HG03039 (cell line): ENCODE measurements at regions not wholly inside any gene's neighbourhood (a gene's known extent, or its start where the extent isn't known, plus 50 kb on each side); places are given as distances from the start of the nearest gene placed in this dataset.

Experiments
- ATAC-seq: cut with Tn5 transposase; IDR thresholded peaks from one replicate; pipeline ENCODE4 v1.9.1; 2021; ENCODE audit warnings: mild to moderate bottlenecking, moderate library complexity; ENCODE audit not compliant: unreplicated experiment

DNA sequence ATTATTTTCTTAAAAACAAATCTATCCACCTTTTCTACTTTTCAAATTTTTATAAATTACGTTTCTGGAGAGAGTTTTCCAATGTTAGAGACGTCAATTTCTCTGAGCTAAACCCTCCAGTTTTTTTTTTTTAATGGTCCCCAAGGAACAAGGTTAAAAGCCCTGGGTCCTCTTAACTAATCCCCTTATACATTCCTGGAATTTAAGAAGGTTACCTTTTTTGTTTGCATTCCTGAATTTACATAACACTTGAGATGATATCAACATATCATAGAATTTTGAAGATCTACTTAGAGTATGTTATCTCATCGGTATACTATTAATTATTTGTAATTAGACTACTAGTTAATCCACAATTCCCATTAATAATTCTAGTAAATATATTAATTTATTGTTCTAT, 662.2 kb upstream of the LRFN5 start:
- ATAC-seq: no peak

DNA sequence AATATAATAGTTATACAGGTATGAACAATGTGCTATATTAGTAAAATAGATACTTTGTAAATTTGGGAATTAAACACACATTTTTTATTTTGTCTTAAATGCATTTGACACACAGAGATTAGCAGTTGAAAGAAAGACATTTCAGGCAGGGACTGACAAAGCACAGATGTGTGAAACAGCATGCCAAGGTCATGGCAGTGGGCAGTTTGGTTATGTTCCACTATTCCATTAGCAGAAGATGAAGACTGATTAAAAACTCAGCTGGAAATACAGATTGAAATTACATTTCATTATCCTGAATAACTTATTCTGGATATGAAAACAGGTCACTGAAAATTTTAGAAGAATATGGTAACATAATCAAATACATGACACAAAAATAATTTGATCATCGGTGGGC, 669.8 kb upstream of the LRFN5 start:
- ATAC-seq: no peak

DNA sequence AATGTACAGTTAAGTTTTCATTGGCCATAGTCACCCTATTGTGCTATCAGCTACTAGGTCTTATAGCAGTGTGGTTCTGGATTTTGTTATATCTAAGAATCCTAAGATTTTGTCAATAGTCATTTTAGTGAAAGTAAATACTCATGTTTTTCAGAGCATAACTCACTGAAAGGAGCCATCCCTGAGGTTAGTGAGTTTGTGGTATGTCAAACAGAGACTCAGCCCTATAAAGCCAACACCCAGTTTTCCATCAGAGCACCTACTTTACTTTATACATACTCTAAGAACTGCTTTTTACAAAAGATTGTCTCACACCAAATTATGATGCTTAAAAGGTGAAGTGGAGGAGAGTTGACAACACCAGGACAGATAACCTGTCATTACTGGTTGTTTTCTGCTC, 686.3 kb upstream of the LRFN5 start:
- no peak for ATAC-seq

DNA sequence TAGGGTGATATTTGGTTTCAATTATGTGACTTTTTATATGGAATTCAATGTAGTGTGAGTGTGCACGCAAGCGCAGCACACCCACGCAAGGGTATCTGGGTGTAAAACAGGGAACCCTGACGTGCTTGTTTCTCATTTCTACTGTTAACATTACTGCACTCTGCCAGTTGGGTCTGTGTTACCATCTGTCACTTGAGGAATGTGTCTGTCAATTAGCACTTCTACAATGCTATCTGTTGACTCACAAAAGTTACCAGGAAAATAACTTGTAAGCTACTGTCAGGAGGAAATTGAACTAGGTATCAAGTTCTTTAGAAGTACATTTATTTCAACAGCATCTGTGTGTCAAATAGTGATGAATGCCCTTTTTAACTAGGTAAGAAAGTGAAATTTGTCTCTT, 695.5 kb upstream of the LRFN5 start:
- no peak for ATAC-seq

DNA sequence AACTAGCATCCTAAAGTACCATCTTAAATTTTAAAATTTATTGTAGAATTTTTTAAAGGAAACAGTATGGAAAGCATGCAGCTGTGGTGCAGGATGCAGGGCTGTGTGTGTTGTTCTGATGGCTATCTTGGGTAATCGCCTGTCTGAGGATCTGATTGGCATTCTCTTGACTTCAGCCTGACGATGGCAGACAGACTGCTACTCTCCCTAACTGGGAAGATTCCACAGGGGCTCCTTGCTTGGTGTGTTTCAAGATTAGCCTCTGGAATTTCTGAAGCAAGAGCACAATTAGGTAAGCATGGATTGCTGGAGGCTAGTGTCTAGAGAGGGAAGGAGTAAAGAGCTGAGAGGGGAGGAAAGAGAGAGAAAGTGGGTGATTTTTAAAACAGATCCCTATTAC, 696.8 kb upstream of the LRFN5 start:
- no peak for ATAC-seq

DNA sequence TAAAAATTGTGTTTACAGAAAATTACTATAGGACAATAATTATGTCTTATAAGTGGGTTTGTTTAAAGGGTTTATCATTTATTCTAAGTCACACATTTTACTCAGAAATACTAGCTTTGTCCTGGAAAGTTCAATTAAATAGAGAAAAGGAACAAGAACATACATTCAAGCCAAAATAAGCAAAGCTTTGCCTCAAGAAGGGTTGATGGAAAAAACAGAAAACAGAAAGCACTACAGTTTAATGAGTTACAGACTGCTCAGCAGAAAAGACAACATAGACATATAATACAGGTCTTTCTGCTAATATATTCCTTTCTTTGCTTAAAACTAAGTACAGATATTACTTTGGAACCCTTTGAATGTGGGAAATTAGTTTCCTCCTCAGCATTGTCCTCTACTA, 703.0 kb upstream of the LRFN5 start:
- no peak for ATAC-seq

DNA sequence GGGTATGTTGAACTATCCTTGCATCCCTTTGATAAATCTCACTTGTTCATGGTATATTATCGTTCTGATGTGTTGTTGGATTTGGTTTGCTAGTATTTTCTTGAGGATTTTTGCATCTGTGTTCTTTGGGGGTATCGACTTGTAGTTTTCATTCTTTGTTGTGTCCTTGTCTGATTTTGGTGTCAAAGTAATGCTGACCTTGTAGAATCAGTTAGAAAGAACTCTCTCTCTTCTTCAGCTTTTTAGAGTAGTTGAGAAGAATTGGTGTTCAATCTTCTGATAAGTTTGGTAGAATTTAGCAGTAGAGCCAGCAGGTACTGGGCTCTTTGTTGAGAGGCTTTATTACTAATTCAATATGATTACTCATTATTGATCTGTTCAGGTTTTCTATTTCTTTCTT, 707.2 kb upstream of the LRFN5 start:
- no peak for ATAC-seq

DNA sequence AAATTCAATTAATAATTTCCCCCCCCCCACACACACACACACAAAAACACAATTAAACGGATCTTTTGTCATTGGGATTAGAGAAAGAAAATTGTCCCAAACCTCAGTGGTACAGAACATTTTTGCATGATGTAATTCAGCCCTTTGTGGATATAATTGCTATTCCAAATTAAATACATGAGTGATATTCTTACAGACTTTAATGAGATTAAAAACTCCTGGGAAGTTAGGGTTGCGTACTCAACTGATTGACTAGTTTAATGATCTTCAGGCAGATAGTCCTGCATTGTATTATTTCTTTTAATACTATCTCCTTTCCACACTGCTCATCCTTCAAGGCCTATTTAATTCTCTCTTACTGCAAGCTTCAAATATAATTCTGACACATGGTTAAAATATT, 711.8 kb upstream of the LRFN5 start:
- ATAC-seq: no peak

DNA sequence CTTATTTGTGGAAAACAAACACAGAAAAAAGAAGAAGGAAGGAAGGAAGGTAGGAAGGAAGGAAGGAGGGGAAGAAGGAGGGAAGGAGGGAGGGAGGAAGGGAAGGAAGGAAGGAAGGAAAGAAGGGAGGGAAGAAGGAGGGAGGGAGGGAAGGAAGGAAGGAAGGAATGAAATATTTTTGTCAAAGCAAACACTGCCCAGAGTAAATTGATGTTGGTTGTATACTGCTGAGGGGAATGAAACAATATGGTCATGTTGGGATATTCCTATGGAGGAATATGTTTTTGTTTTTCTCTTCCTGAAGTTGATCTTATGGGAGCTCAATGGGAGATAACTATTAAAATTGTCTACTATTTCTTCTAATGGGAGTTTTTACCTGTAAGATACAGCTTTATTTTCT, 717.5 kb upstream of the LRFN5 start:
- ATAC-seq: no peak

DNA sequence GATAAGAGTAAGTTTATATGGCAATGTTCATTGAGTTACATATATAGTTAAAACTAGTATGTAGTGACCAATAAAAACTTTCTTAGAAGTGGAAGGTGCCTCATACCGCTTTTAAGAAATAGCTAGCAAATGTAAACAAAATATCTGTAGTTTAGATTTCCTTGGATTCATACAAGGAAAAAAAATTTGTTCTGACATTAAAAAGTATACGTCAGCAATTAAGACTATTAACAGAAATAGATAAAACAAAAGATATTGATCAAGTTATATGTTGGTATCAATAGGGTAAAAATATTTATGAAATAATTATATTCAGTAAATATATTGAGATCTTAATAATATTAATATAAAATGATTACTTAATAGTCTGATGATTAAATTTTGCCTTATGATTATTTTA, 718.8 kb upstream of the LRFN5 start:
- no peak for ATAC-seq

DNA sequence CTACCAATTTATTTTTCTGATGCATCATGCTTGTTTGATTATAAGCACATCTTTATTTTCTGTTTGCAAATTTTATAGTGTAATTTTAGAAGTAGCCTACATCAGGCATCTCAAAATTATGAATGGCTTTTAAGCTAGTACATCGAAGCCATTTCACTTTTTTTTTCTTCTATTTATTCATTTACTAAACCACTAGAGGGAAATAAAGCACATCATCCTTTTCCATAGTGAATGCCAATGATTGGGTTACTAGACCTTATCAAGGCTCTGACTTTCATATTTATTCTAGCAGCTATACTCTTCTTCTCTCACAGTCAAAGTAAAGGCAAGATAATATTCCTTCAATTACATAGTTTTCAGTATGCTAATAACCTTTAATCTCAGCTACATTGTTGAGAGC, 736.4 kb upstream of the LRFN5 start:
- ATAC-seq: no peak

DNA sequence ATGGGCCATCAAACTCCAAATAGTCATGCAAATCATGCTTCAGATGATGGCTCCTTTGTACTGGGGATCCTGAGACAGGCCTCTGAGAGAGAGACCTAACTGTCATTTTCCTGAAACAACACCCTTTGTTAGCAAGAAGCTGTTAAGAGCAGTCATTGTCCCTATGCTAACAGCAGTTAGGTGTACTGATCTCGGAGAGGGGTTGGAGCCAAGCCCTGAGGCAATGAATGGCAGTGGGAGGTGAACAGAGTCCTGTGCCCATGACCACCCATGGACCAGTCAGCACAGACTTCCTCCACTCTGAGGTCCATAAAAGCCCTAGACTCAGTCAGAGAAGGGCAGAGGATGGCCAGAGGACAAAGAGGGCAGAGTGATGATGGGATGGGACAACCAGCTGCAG, 747.6 kb upstream of the LRFN5 start:
- no peak for ATAC-seq

DNA sequence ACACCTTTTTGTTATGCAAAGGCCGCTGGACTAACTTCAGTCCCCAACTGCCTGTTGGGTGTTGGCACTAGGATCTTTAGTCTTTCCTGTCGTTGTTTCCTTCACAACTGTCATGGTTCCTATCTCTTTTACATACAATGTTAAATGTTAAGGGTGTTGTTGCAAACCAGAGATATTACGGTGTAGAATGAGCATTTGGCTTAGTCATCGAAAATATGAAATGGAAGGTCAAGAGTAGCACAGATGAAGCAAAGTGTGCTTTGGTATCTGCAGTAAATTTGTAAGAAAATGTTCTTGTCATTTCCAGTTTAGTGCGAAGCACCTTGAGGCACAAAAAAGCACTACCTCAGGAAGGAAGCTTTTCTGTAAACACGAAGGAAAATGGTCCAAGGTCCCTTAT, 751.3 kb upstream of the LRFN5 start:
- no peak for ATAC-seq

DNA sequence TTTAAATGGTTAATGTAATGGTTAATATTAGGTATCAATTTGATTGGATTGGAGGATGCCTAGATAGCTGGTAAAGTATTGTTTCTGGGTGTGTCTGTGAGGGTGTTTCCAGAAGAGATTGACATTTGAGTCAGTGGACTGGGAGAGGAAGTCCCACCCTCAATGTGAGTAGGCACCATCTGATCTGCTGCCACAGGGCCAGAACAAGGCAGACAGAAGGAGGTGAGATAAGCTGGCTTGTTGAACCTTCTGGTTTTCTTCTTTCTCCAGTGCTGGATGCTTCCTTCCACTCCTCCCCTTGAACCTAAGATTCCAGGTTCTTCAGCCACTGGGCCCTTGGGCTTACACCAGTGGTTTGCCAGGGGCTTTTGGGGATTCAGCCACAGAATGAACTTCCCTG, 756.5 kb upstream of the LRFN5 start:
- ATAC-seq: no peak

DNA sequence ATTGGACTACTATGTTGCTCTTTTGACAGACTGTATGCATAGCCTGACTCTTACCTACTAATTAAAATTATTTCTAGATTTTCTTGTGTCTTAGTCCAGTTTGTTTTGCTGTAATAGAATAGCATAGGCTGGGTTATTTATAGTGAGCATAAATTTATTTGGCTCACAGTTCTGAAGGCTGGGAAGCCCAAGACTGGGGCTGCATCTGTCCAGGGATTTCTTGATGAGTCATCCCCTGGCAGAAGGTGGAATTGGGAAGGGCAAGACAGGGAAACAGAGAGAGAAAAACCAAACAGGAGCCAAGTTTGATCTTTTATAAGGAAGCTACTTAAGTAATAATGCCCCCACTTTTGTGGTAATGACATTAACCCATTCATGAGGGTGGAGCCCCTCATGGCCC, 759.2 kb upstream of the LRFN5 start:
- no peak for ATAC-seq

DNA sequence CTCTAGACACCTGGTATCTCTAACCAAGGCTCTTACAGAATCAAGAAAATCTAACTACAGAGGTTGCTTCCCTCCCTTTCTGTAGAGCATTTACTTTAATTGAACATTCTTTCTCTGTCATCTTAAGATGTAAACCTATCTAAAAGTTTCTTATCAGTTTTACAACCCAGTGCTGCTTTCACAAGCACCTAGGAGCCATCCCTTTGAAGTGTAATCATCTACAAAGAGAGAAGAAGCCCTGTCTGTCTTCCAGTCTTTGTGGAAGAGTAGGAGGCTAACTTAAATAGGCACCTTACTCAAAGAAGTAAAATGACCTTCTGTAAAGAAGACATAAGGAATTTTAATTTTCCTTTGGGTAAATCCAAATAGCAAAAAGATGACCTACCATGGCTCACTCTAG, 763.9 kb upstream of the LRFN5 start:
- no peak for ATAC-seq

DNA sequence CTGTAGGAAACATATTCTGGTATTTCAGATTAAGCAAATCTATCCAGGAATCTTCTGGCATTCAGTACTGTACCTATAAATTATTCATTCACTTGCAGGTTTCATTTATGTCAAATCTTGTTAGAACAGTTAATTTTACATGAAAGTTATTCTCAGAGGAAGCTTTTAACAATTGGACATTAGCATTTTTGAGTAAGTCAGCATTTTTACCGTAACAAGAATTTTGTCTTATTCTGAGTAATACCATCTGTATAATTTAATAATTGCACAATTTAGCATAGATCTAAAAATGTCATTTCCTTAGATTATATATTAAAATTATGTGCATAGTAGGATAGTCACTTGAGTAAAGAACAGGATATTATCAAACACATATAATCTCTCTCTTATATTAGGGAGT, 764.8 kb upstream of the LRFN5 start:
- ATAC-seq: no peak

DNA sequence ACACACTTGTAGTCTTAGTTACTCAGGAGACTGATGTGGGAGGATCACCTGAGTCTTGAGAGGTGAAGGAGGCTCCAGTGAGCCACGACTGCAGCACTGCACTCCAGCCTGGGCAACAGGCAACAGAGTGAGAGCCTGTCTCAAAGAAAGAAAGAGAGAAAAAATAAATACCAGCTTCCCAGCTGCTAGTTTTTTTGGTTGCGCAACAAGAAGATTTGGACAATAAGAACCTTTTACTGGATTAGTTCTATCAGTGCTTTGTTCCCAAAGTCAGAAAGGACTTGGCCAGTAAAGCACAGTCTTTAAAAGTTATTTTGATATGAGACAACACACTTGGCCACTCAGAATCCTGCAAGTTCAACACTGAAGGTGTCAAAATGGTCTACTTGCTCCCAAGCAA, 768.1 kb upstream of the LRFN5 start:
- no peak for ATAC-seq

DNA sequence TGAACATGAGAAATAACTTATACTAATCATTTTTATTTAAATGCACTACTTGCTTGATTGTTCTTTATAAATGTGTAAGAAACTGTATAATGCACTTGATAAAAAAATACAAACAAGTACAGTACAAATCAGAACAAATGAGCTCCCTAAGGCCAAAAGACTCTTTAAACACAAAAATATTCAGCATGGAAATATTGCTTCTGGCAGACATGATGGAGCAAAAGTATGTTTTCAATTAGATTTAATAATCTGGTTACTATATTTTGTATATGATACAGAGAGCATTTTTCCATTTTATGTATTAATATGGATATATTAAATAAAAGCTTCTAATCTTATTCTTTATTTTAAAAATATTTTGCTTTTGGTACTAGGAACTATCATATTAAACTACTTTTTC, 800.2 kb upstream of the LRFN5 start:
- ATAC-seq: no peak

DNA sequence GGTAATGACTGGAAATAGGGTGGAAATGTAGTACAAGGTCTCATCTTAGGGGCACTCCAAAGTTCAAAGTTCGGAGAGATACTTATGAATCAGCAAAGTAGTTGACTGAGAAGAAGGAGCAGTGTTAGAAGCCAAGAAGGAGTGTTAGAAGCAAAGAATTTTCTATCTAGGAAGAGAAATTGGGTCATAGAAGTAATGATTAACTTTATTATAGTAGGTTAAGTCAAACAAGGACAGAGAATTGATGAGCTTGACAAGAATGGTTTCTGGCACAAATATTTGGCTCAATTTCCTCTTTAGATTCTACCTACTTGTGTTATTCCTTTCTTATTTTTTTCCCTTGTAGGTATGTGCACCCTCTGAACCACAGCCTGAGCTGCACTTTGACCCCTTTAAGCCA, 810.5 kb upstream of the LRFN5 start:
- no peak for ATAC-seq

DNA sequence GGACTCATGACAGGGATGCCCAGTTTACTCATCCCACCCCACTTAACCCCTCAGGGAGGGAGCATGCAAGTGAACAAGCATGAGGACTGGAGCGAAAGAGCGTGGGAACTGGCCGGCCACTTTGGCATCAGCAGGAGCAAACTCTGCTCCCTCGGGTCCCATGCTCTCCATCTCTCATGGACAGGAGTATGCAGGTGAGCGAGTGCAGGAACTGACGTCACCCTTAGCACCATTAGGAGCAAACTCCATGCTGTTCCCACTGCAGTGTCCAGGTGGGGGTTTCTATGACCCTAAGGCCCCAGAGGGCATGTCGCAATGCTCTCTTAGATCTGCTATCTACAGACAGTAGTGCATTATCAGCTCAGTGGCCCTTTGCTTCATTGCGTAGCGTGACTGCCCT, 821.8 kb upstream of the LRFN5 start:
- no peak for ATAC-seq

DNA sequence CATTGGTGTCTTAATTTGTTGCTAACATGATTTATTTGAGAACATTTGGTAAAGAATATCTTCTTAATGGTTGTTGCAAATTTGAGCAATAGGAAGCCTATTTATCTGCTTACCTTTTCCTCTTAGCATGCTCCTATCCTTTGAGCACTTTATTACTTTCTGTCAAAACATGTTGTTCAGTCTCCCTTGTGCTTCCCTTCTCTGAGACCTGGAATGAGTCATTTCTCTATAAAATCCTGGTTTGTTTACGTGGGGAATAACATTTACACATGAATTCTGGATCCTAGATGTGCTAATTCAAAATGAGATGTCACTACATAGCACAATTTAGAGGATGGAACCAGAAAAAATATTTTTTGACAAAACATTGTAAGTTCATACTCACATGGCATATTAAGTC, 844.0 kb upstream of the LRFN5 start:
- ATAC-seq: no peak

DNA sequence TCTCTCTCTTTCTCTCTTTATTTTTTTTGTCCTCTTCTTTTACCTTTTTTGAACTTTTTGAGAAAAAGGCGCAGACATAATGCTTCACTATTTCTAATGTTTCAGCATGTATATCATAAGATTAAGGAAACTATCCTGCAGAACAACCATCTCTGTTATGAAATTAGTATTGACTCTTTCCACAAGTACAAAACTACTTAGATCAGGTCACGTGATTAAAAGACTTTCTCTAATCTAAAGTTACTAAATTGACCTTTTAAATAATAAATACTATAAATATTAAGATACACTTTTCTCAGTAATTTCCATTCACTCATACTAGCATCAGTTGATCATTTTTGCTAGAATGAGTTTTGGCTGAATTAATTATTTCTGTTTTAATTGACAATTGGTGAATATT, 844.5 kb upstream of the LRFN5 start:
- no peak for ATAC-seq

DNA sequence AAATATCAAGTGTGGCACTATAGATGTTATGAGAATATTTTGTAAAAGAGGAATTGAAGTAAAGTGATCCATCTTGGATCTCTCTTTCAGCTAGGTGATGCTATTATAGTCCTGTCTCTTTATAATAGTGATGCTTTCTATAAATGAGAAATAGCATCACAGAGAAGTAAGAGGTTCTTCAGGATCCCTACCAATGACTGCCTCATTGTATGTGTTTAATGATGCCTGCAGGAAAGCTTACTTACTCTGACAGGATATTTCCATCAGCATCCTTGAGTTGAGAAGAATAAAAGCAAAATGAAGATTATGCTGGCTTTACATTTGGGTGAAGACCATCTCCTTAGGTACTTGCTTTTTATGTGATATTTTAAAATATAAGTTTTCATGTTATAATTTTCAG, 846.0 kb upstream of the LRFN5 start:
- no peak for ATAC-seq
